Esophagus squamous epithelium (tissue), 4 donors: ENCODE measurements at regions not wholly inside any gene's neighbourhood (a gene's known extent, or its start where the extent isn't known, plus 50 kb on each side); places are given as distances from the start of the nearest gene placed in this dataset.

Experiments
- CTCF ChIP-seq, 6 experiments: fragments of 450-650 bp in 4 of 6; fragments of 200-600 bp in 2 of 6; sonication (generic) in 2 of 6; IDR thresholded peaks; one replicate each; pipeline ENCODE4 v1.5.1; 2016 to 2019; ENCODE audit warnings: antibody characterized with exemption in 6 of 6, mild to moderate bottlenecking in 4 of 6, moderate library complexity in 4 of 6
- POLR2A ChIP-seq, 4 donors: fragments of 450-650 bp; IDR thresholded peaks; one replicate each; pipeline ENCODE4 v1.6.1; 2017; ENCODE audit warnings: antibody characterized with exemption in 4 of 4, mild to moderate bottlenecking in 4 of 4, moderate library complexity in 3 of 4

- TF ChIP-seq POLR2A (IDR thresholded peaks at IDR 0.05) (no peak), CTCF (IDR thresholded peaks at IDR 0.05) (no peak)
These were observed 56.5 kb upstream of the MAP3K7 start for GRCh38 chr6:90643381-90643780.
